Stimulated activated CD4-positive, alpha-beta T cell treated with anti-CD3 and anti-CD28 coated beads, Interleukin-15, amount 100 ng/mL, for 1 hour (primary cell): ENCODE measurements at regions not wholly inside any gene's neighbourhood (a gene's known extent, or its start where the extent isn't known, plus 50 kb on each side); places are given as distances from the start of the nearest gene placed in this dataset.

ENCODE experiments used
- DNase-seq, 2 donors: peaks; one replicate each; pipeline ENCODE4 v3.0.0-alpha.2; 2020; ENCODE audit warnings: low read depth in 1 of 2, low spot score in 1 of 2

GRCh38 chr2:219766658-219767057 lies 139.2 kb downstream of the SLC4A3 start:
- no peak for DNase-seq

DNA sequence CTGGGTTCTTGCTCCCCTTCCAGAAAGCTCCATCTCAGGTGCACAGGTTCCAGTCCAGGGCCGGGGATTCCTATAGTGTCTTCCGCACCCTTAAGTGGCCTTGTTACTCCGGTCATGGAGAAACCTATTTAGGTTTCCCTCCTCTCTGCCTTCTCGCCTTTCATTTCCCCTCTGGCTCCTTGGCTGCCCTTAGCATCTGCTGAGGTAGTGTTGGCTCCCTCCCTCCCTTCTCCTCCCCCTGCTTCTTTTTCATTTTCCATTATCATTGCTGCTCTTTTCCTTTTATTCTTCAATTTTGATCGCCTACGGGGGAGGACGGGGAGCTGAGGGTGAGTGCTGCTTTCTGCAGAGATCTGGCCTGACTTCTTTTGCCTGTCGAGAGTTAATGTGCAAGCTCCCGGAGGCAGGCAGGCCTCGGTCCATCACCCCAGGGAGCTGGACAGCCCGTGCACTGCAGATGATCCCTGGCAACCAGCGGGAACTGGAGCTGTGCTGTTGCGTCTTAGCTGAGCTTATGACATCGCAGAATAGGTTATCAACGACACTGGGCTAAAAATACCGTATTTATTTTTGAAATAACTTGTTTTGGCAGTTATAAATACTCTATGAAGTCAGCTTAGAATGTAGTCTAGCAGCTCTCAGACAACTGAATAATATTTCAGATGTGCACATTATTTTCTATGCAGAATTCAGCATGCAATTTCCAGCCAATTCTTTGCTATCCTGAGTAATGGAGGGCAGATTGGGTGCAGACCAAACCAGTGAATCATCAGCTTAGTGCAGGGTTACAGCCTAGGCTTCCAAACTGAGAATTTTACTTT lies 141.9 kb downstream of the SLC4A3 start:
- no peak for DNase-seq

DNA sequence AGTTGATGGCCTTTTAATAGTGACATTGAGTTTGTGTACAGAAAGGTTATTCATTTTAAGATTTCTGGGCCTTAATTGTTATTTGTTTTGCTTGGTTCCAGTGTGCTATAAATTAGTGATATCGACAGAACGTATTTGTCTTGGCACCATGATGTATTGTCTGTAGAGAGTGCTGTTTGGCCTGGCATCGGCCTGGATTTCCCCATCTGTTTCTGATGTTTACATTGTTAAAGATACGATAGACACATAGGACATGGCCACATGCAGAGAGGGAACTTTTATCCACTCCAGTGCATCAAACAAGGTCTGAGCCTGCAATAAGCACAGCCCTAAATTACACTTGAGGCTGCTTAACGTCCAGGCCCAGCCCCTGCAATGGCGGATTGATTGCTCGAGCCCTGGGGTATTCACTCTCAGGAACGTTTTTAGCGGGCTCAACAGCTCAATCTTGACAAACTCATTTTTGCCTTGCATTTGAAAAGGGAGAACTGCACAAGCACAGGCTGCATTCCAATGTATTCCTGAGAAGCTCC lies 144.7 kb downstream of the SLC4A3 start:
- DNase-seq, result no peak

DNA sequence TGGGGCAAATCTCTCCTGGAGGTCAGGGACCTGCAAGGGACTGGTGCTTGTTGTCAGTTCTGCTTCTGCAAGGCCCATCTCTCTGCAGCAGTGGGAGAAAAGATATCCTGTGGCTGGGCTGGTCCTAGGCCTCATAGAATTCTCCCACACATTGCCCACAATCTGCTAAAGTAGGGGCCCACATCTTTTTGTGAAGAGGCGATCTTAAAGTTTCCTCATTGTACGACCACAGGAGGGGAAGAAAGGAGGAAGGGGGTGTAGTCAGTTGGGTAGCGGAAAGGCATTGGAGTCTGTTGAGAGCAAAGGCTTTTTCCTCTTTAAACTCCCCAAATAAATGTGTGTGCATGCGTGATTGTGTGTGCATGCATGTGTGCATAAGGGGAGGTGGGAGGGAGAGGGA lies 145.3 kb downstream of the SLC4A3 start:
- no peak for DNase-seq

DNA sequence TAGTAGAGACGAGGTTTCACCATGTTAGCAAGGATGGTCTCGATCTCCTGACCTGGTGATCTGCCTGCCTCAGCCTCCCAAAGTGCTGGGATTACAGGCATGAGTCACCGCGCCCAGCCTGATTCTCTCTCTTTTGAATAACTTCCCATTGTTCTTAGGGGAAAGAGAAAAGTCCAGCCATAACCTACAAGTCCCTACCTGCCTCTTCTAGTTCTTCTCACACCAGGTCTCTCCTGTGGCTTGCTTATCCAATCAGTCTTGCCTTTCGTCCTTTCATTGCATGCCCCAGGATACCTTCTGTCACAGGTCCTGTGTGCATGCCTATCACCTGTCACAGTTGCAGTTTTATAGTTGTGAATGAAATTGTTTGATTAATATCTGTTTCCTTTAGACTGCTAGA lies 148.1 kb downstream of the SLC4A3 start:
- DNase-seq, result no peak

- DNase-seq, result no peak
Observed at GRCh38 chr2:219777388-219777787, 150.0 kb downstream of the SLC4A3 start.

DNA sequence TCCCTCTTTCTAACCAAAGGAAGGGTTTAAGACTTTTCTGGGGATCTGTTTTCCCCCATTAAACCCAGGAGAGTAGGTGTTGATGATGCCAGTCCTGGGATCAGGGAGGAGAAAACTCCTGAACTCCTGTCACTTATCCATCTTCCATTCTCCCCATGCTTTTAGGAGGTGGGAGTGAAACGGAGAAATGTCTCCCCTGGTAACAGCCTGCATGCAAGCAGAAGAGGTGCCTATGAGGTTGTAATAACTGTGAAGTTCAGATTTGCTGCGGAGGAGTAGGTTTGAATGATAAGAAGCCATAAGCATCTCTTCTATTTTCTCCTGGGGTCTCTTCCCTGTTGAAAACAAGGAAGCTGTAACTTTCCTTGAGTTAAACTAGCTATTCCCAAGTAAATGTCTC lies 150.8 kb downstream of the SLC4A3 start:
- no peak for DNase-seq

DNA sequence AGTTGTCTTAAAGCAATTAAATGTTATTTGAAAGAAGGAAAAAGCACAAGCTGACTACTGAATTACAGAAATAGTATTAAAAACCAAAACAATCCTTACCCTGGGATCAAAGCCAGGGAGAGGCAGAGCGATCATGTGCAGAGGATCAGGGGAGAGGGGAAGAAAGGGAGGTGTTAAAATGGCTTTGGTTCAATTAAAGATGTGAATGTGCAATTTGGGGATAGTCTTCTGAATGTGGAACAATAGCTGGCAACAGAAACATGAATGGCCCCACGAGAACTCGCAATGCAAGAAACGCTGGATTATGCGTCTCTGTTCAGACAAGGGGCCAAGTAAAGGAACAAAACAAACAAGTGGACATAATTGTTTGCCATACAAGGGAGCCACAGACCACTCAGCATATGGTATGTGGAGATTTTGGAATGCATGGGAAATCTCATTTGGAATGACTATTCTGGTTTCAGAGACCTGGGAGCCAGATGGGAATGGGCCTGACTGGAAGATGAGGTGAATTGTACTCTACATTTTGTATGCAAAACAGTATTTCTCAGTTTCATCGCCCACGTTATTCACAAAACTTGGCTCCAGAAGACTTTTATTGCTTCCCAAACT lies 155.4 kb downstream of the SLC4A3 start:
- DNase-seq, result no peak

GRCh38 chr2:219783359-219783975 lies 156.0 kb downstream of the SLC4A3 start:
- no peak for DNase-seq

GRCh38 chr2:219784178-219784577 lies 156.7 kb downstream of the SLC4A3 start:
- no peak for DNase-seq

DNA sequence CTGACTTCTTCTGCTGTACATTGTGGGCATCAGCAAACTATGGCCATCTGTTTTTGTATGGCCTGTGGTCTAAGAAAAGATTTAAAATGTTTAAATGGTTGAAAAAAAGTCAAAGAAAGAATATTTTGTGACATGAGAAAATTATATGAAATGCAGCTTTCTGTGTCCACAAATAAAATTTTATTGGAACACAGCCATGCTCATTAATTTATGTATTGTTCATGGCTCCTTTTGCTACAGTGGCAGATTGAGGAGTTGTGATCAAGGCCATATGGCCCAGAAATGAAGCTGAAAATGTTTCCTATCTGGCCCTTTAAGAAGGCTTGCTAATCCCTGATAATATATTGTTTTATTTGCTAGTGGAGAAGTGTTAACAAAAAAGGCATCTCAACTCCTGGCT lies 162.0 kb downstream of the SLC4A3 start:
- DNase-seq, result no peak

- no peak for DNase-seq
Observed at GRCh38 chr2:219792446-219792845, 165.0 kb downstream of the SLC4A3 start.

DNA sequence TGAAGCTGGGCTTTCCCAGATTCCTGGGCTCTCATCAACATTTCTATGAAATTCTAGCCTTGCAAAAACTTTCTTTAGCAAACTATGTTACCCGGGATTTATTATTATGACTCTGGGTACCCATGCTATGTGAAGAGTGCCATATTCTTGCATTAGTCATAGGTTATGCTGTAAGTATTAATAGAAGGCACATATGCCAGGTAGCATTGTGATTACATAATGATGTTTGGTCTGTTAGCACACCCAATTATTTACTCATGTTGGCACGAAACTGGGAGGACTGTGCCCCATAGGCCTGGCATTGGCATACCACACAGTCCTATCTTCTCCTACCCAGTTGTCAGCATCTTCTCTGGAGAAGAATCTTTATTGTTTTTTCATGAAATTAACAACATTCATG lies 171.0 kb downstream of the SLC4A3 start:
- no peak for DNase-seq

GRCh38 chr2:219803294-219803693 lies 175.9 kb downstream of the SLC4A3 start:
- no peak for DNase-seq

DNA sequence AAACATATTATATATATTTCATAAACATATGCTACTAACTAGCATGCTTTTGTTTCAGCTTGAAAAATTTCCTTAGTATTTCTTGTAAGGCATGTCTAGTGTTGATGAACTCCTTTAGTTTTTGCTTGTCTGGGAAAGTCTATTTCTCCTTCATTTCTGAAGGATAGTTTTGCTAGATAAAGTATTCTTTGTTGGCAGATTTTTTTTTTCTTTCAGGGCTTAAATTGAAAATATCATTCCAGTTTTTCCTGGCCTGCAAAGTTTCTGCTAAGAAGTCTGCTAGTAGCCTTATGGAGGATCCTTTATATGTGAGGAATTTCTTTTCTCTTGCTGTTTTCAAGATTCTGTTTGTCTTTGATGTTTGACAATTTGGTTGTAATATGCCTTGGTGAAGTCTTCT lies 183.5 kb downstream of the SLC4A3 start:
- no peak for DNase-seq

- DNase-seq, result no peak
Observed at GRCh38 chr2:219812672-219813071, 185.2 kb downstream of the SLC4A3 start.

DNA sequence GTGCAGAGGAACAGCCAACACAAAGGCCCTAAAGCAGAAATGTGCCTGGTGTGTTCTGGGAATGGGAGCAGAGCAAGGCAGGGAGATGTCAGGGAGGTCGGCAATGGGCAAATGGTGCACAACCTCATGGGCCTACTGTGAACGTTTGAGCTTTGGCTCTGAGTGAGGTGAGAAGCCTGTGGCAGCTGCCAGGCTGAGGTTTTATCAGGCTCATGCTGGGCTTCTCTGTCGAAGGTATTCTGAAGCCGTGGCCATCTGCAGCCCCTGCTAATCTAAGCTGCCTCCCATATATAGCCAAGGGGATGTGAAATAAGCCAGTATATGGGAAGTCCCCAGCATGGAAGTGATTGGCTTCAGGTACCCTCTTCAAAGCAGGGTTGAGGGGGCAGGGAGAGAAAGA lies 193.3 kb downstream of the SLC4A3 start:
- DNase-seq, result no peak

DNA sequence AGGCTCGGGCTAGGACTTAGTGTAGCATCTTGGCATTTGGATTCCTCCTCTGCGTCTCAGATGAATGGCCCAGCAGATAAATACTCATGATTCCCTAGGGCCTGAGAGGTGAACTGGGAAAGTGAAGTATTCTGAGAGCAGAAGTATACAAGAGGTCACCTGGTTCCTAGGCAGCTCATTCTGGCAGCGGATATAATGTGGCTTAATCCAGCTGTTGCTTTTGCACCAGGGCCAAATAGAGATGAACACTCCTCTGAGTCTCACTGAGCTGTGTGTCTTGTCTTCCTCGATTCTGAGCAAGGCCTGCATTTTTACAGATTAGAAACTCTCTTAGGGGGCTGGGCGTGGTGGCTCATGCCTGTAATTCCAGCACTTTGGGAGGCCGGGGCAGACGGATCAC lies 196.1 kb downstream of the SLC4A3 start:
- DNase-seq, result no peak

DNA sequence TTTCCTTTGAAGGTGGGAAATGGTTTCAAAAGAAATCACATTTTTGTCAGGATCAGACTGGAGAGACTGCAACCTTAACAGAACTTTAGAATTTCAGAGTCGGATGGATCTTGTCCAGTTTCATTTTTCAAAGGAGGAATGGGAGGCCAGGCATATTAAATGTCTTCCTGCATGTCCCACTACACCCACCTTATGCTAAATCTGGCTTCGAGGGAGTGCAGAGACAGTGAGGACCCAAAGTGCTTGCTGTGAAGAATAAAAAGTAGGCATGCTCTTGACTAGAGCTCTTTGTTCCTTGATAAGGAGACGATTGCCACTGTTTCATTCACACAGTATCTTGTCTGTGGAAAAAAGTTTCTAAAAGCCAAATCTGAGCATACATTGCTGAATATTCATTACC lies 197.6 kb downstream of the SLC4A3 start:
- no peak for DNase-seq

GRCh38 chr2:219828127-219828526 lies 200.7 kb downstream of the SLC4A3 start:
- DNase-seq, result no peak

GRCh38 chr2:219829667-219830352 lies 202.4 kb downstream of the SLC4A3 start:
- no peak for DNase-seq

- DNase-seq, result no peak
Observed at GRCh38 chr2:219830353-219830738, 202.9 kb downstream of the SLC4A3 start.
